T-cell (primary cell): ENCODE measurements at regions not wholly inside any gene's neighbourhood (a gene's known extent, or its start where the extent isn't known, plus 50 kb on each side); places are given as distances from the start of the nearest gene placed in this dataset.

Experiments
- ATAC-seq, 4 experiments: fragments of 200-7000 bp in 3 of 4; fragments of 150-1000 bp in 1 of 4; cut with Tn5 transposase; replicated peaks in 1 of 4; 1 replicate in 3 of 4; 2 replicates in 1 of 4; pipeline ENCODE4 v1.10.0; 2021; ENCODE audit warnings: moderate library complexity in 3 of 4, mild to moderate bottlenecking in 2 of 4, moderate number of reproducible peaks in 1 of 4
- CTCF ChIA-PET, 2 donors: fragments of 300-600 bp; sonication (Branson Sonifier 250); formaldehyde crosslinking; loops; one replicate each; lab custom pipeline; 2022; ENCODE audit warnings: antibody characterized with exemption in 2 of 2; lab: Charles Lee
- POLR2A ChIA-PET, 2 donors: fragments of 300-600 bp; sonication (Branson Sonifier 250); formaldehyde crosslinking; loops; one replicate each; lab custom pipeline; 2022; ENCODE audit warnings: antibody characterized with exemption in 2 of 2; lab: Charles Lee
- DNase-seq, 35 experiments: peaks; one replicate each; pipeline versions ENCODE4 v3.0.0 to v3.0.0-alpha.2; 2013 to 2023
- H3K27ac ChIP-seq: one replicate; pipeline ENCODE4 v1.5.1; 2013; ENCODE audit warnings: low read length
- H3K27me3 ChIP-seq, 2 experiments: replicated peaks in 1 of 2; 1 replicate in 1 of 2; 2 replicates in 1 of 2; pipeline versions ENCODE4 v1.6.1 to v1.7.0; 2013; ENCODE audit warnings: low read length in 1 of 2, mixed read lengths in 1 of 2; ENCODE audit not compliant: control insufficient read depth in 2 of 2, insufficient read depth in 2 of 2; ENCODE audit errors: extremely low read depth in 1 of 2
- H3K36me3 ChIP-seq, 2 donors: 1 replicate in 1 of 2; 2 replicates in 1 of 2; pipeline versions ENCODE4 v1.6.1 to v1.7.0; 2013; ENCODE audit warnings: low read length in 1 of 2; ENCODE audit not compliant: control insufficient read depth in 2 of 2, insufficient read depth in 1 of 2; ENCODE audit errors: extremely low read depth in 1 of 2
- H3K4me1 ChIP-seq, 2 experiments: 1 replicate in 1 of 2; 2 replicates in 1 of 2; pipeline versions ENCODE4 v1.6.1 to v1.7.0; 2013; ENCODE audit warnings: low read length in 2 of 2, mixed read lengths in 1 of 2; ENCODE audit not compliant: insufficient read depth in 2 of 2, control insufficient read depth in 1 of 2; ENCODE audit errors: extremely low read depth in 1 of 2
- H3K4me3 ChIP-seq, 2 donors: 1 replicate in 1 of 2; 2 replicates in 1 of 2; pipeline versions ENCODE4 v1.5.1 to v1.7.0; 2013; ENCODE audit warnings: mild to moderate bottlenecking in 2 of 2, low read length in 1 of 2, moderate library complexity in 1 of 2; ENCODE audit not compliant: control insufficient read depth in 1 of 2; ENCODE audit errors: extremely low read depth in 1 of 2
- H3K9me3 ChIP-seq: 2 replicates; pipeline ENCODE4 v1.7.0; 2013
- H3K27ac Mint-ChIP-seq, 2 donors: one replicate each; pipeline ENCODE4 v1.8.0; 2020 to 2021; ENCODE audit warnings: mild to moderate bottlenecking in 2 of 2, mixed read lengths in 2 of 2
- H3K27me3 Mint-ChIP-seq, 2 donors: one replicate each; pipeline ENCODE4 v1.8.0; 2021 to 2022; ENCODE audit warnings: mixed read lengths in 2 of 2
- H3K36me3 Mint-ChIP-seq: one replicate; pipeline ENCODE4 v1.8.0; 2021; ENCODE audit warnings: mixed read lengths
- H3K4me1 Mint-ChIP-seq, 3 donors: one replicate each; pipeline ENCODE4 v1.8.0; 2020 to 2022; ENCODE audit warnings: mixed read lengths in 3 of 3, mild to moderate bottlenecking in 1 of 3
- H3K4me3 Mint-ChIP-seq, 3 donors: one replicate each; pipeline ENCODE4 v1.8.0; 2020 to 2022; ENCODE audit warnings: mild to moderate bottlenecking in 3 of 3, mixed read lengths in 3 of 3, moderate library complexity in 3 of 3
- H3K9me3 Mint-ChIP-seq, 3 donors: one replicate each; pipeline ENCODE4 v1.8.0; 2020 to 2022; ENCODE audit warnings: mixed read lengths in 3 of 3
- WGBS: methylation state at CpG from one replicate; pipeline ENCODE4 v1.1.5; 2013; ENCODE audit warnings: missing lambda C conversion rate; ENCODE audit not compliant: insufficient coverage; 5-methylcytosine and 5-hydroxymethylcytosine counted together

- H3K4me1 Mint-ChIP-seq, result no peaks in the 10 kb centered on the region
- no peaks in the 10 kb centered on the region for H3K4me1 ChIP-seq
- H3K36me3 Mint-ChIP-seq, result no peaks in the 10 kb centered on the region
- no peaks in the 10 kb centered on the region for H3K9me3 Mint-ChIP-seq
- ChIA-PET POLR2A (no interaction called here), CTCF (no interaction called here)
- DNase-seq, result no peak
- no peak overlapping the region for H3K4me3 Mint-ChIP-seq
- H3K27me3 Mint-ChIP-seq, result peaks cover 16 to 45% of the 10 kb centered on the region in 2 donors
- no peak overlapping the region for H3K4me3 ChIP-seq
- H3K27ac Mint-ChIP-seq, result no peak overlapping the region
- WGBS, result no CpG with 5 or more reads among the region's 5 CpGs
- H3K27ac ChIP-seq, result no peak overlapping the region
- H3K9me3 ChIP-seq, result no peaks in the 10 kb centered on the region
- no peak for ATAC-seq
- H3K27me3 ChIP-seq, result peaks cover 3 to 13% of the 10 kb centered on the region in 2 experiments
- no peaks in the 10 kb centered on the region for H3K36me3 ChIP-seq
These were observed 326.7 kb downstream of the SIPA1L2 start for GRCh38 chr1:232303222-232303620.

- H3K27ac ChIP-seq, result no peak overlapping the region
- H3K9me3 ChIP-seq, result no peaks in the 10 kb centered on the region
- WGBS, result 100% methylated on average over 1 of the region's 4 CpGs
- H3K27me3 Mint-ChIP-seq, result peaks cover 16 to 41% of the 10 kb centered on the region in 2 donors
- ATAC-seq (no peak), DNase-seq (no peak)
- H3K27ac Mint-ChIP-seq, result no peak overlapping the region
- no peak overlapping the region for H3K4me3 ChIP-seq
- H3K36me3 ChIP-seq, result no peaks in the 10 kb centered on the region
- H3K27me3 ChIP-seq, result peaks cover 0 to 13% of the 10 kb centered on the region in 2 experiments
- no peaks in the 10 kb centered on the region for H3K4me1 ChIP-seq
- H3K9me3 Mint-ChIP-seq, result no peaks in the 10 kb centered on the region
- ChIA-PET POLR2A (no interaction called here), CTCF (no interaction called here)
- no peaks in the 10 kb centered on the region for H3K4me1 Mint-ChIP-seq
- no peak overlapping the region for H3K4me3 Mint-ChIP-seq
- H3K36me3 Mint-ChIP-seq, result no peaks in the 10 kb centered on the region
These were observed 327.3 kb downstream of the SIPA1L2 start for GRCh38 chr1:232302376-232303221.

DNA sequence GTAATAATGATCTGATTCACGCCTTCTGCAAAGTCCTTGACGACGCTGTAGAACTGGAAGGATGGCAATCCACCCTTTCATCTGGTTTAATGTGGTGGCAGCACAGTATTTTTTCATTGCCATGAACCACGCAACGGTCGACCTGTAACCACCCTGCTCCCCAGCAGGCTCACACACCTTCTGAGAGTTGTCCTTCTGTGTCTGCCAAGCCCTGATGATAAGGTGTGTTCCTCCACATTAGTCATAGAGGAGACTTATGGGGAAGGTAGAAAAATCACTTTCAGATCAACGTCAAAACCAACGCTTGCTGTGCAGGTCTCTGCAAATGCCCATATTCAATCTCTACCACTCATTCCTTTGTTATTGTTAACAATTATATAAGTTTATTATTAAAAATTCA lies 328.7 kb downstream of the SIPA1L2 start:
- WGBS, result 90% methylated on average over 2 of the region's 8 CpGs

GRCh38 chr1:232300466-232300865 lies 329.5 kb downstream of the SIPA1L2 start:
- Histone ChIP-seq H3K36me3 (no peaks in the 10 kb centered on the region), H3K27ac (no peak overlapping the region), H3K27me3 (peaks cover 0 to 7% of the 10 kb centered on the region in 2 experiments), H3K4me1 (no peaks in the 10 kb centered on the region), H3K4me3 (no peak overlapping the region), H3K9me3 (no peaks in the 10 kb centered on the region)
- Mint-ChIP-seq H3K36me3 (no peaks in the 10 kb centered on the region), H3K9me3 (no peaks in the 10 kb centered on the region), H3K4me1 (no peaks in the 10 kb centered on the region), H3K4me3 (no peak overlapping the region), H3K27ac (no peak overlapping the region), H3K27me3 (peaks cover 15 to 49% of the 10 kb centered on the region in 2 donors)
- ATAC-seq (no peak), DNase-seq (no peak)
- CTCF ChIA-PET, result no interaction called here
- WGBS, result no CpG with 5 or more reads among the region's 2 CpGs
- POLR2A ChIA-PET, result no interaction called here

More for the DNA sequence above, 328.7 kb downstream of the SIPA1L2 start:
- no peak overlapping the region for H3K4me3 Mint-ChIP-seq
- H3K27me3 Mint-ChIP-seq, result peaks cover 15 to 49% of the 10 kb centered on the region in 2 donors
- H3K36me3 ChIP-seq, result no peaks in the 10 kb centered on the region
- no peaks in the 10 kb centered on the region for H3K9me3 Mint-ChIP-seq
- H3K27ac ChIP-seq, result no peak overlapping the region
- ATAC-seq, result no peak
- no peak overlapping the region for H3K27ac Mint-ChIP-seq
- H3K4me1 Mint-ChIP-seq, result no peaks in the 10 kb centered on the region
- POLR2A ChIA-PET, result no interaction called here
- H3K27me3 ChIP-seq, result peaks cover 0 to 8% of the 10 kb centered on the region in 2 experiments
- CTCF ChIA-PET, result no interaction called here
- no peak for DNase-seq
- no peaks in the 10 kb centered on the region for H3K9me3 ChIP-seq
- H3K36me3 Mint-ChIP-seq, result no peaks in the 10 kb centered on the region
- H3K4me3 ChIP-seq, result no peak overlapping the region
- H3K4me1 ChIP-seq, result no peaks in the 10 kb centered on the region

- H3K27ac ChIP-seq, result no peak overlapping the region
- no peak overlapping the region for H3K4me3 ChIP-seq
- Mint-ChIP-seq H3K9me3 (no peaks in the 10 kb centered on the region), H3K27me3 (peaks cover 14 to 29% of the 10 kb centered on the region in 2 donors), H3K4me3 (no peak overlapping the region), H3K4me1 (peaks cover 0 to 6% (median 0%) of the 10 kb centered on the region in 3 donors), H3K27ac (no peak overlapping the region), H3K36me3 (no peaks in the 10 kb centered on the region)
- POLR2A ChIA-PET, result interaction anchor here in 1 of 2 donors (0.6 kb wide), 1 partner anchor 330 kb away, joined by 4 read pairs; no protein-coding TSS in a partner anchor
- CTCF ChIA-PET, result interaction anchor here (0.5 to 0.6 kb wide), 2 partner anchors 312 to 1277 kb away, joined by 6 to 9 read pairs; no protein-coding TSS in a partner anchor
- H3K9me3 ChIP-seq, result no peaks in the 10 kb centered on the region
- H3K27me3 ChIP-seq, result peaks cover 0 to 4% of the 10 kb centered on the region in 2 experiments
- WGBS, result 59% methylated on average over 3 of the region's 4 CpGs
- ATAC-seq, result no peak
- no peak for DNase-seq
- no peaks in the 10 kb centered on the region for H3K36me3 ChIP-seq
- no peaks in the 10 kb centered on the region for H3K4me1 ChIP-seq
These were observed 333.5 kb downstream of the SIPA1L2 start for GRCh38 chr1:232296461-232296860.

DNA sequence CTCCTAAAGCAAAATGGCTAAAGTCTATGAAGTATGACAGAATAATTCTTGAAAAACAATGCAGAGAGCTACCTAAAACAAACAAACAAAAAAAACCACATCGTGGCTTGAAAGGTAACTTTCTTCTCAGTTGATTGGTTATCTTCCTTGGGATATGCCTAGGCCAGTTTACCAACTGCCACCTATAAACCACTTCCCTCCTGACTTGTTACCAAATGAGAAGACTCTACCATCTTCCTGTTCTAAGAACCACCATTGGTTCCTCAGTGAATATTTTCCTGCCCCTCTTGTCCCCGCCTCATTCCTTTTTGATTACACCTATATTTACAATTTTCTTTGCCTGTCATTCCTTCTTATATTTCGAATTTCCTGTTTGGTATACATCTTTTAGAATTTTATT lies 336.6 kb downstream of the SIPA1L2 start:
- WGBS, result 57% methylated on average over 1 of the region's 3 CpGs
- no peak for ATAC-seq
- no peak for DNase-seq
- ChIA-PET CTCF (no interaction called here), POLR2A (interaction anchor here in 1 of 2 donors (0.6 kb wide), 1 partner anchor 1128 kb away, joined by 3 read pairs; no protein-coding TSS in a partner anchor)
- H3K36me3 ChIP-seq, result no peaks in the 10 kb centered on the region
- Mint-ChIP-seq H3K4me1 (peaks cover 0 to 6% (median 0%) of the 10 kb centered on the region in 3 donors), H3K27ac (no peak overlapping the region), H3K27me3 (peaks cover 3 to 33% of the 10 kb centered on the region in 2 donors), H3K9me3 (no peaks in the 10 kb centered on the region), H3K36me3 (no peaks in the 10 kb centered on the region), H3K4me3 (no peak overlapping the region)
- no peak overlapping the region for H3K27ac ChIP-seq
- H3K9me3 ChIP-seq, result no peaks in the 10 kb centered on the region
- H3K4me1 ChIP-seq, result no peaks in the 10 kb centered on the region
- no peaks in the 10 kb centered on the region for H3K27me3 ChIP-seq
- H3K4me3 ChIP-seq, result no peak overlapping the region
